Peyer's patch (tissue), 4 donors: ENCODE measurements at regions not wholly inside any gene's neighbourhood (a gene's known extent, or its start where the extent isn't known, plus 50 kb on each side); places are given as distances from the start of the nearest gene placed in this dataset.
A peak's percentile ranks its signal among the peaks of the same experiment; 100 is the strongest.

Experiments
- DNase-seq, 3 donors: peaks; one replicate each; pipeline ENCODE4 v3.0.0-alpha.2; 2017 to 2019
- H3K27ac ChIP-seq, 4 donors: fragments of 200-600 bp; sonication (generic); one replicate each; pipeline ENCODE4 v1.5.1; 2016 to 2019
- H3K27me3 ChIP-seq, 2 donors: fragments of 200-600 bp; sonication (generic); one replicate each; pipeline ENCODE4 v1.5.1; 2019
- H3K36me3 ChIP-seq, 3 donors: fragments of 200-600 bp; sonication (generic); one replicate each; pipeline ENCODE4 v1.5.1; 2016 to 2019
- H3K4me1 ChIP-seq, 4 donors: fragments of 200-600 bp; sonication (generic); one replicate each; pipeline ENCODE4 v1.5.1; 2016 to 2019
- H3K4me3 ChIP-seq, 4 donors: fragments of 200-600 bp; sonication (generic); 1 replicate in 3 of 4; 2 replicates in 1 of 4; pipeline ENCODE4 v1.5.1; 2016 to 2019; ENCODE audit warnings: mild to moderate bottlenecking in 1 of 4
- H3K9me3 ChIP-seq, 4 donors: fragments of 200-600 bp; sonication (generic); one replicate each; pipeline ENCODE4 v1.5.1; 2016 to 2019; ENCODE audit warnings: mild to moderate bottlenecking in 1 of 4
- POLR2A ChIP-seq, 2 donors: fragments of 450-650 bp; IDR thresholded peaks; one replicate each; pipeline ENCODE4 v1.5.1; 2017; ENCODE audit warnings: antibody characterized with exemption in 2 of 2, mild to moderate bottlenecking in 2 of 2, moderate library complexity in 2 of 2
- TF ChIP-seq, protein P1 (sequence below), 6 experiments: fragments of 450-650 bp in 4 of 6; fragments of 200-600 bp in 2 of 6; sonication (generic) in 1 of 6; IDR thresholded peaks; one replicate each; pipeline ENCODE4 v1.5.1; 2017 to 2019; ENCODE audit warnings: antibody characterized with exemption in 6 of 6, mild to moderate bottlenecking in 3 of 6, moderate library complexity in 1 of 6

DNA sequence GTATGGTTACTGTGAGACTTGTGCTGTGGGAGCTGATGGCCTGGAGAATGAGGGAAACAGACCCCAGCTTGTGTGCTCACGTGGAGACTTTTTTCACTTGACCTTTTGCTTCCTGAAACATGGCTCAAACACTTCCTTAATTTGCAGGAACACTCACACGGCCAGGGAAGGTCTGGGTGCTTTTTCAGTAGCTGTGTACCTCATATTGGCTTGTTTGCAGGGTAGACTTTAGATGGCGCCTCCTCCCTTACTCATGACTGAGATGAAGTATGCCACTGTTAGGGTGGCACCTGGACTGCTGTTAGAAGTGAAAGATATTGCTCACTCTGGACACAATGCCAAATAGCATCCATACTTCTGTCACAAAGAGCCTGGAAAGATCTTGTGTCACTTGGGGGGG, 75.7 kb upstream of the WDR1 start:
- no peak for DNase-seq
- no peaks in the 10 kb centered on the region for H3K27me3 ChIP-seq

GRCh38 chr4:10188400-10189004, 71.9 kb upstream of the WDR1 start:
- H3K27me3 ChIP-seq, result no peaks in the 10 kb centered on the region
- no peak for DNase-seq
- no peaks in the 10 kb centered on the region for H3K36me3 ChIP-seq
- no peak overlapping the region for H3K4me3 ChIP-seq
- no peak overlapping the region for H3K27ac ChIP-seq
- H3K4me1 ChIP-seq, result no peaks in the 10 kb centered on the region
- no peaks in the 10 kb centered on the region for H3K9me3 ChIP-seq
- no peak for TF ChIP-seq POLR2A (IDR thresholded peaks at IDR 0.05)
- TF ChIP-seq, protein P1, sequence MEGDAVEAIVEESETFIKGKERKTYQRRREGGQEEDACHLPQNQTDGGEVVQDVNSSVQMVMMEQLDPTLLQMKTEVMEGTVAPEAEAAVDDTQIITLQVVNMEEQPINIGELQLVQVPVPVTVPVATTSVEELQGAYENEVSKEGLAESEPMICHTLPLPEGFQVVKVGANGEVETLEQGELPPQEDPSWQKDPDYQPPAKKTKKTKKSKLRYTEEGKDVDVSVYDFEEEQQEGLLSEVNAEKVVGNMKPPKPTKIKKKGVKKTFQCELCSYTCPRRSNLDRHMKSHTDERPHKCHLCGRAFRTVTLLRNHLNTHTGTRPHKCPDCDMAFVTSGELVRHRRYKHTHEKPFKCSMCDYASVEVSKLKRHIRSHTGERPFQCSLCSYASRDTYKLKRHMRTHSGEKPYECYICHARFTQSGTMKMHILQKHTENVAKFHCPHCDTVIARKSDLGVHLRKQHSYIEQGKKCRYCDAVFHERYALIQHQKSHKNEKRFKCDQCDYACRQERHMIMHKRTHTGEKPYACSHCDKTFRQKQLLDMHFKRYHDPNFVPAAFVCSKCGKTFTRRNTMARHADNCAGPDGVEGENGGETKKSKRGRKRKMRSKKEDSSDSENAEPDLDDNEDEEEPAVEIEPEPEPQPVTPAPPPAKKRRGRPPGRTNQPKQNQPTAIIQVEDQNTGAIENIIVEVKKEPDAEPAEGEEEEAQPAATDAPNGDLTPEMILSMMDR (IDR thresholded peaks at IDR 0.05), result no peak

More for the DNA sequence above, 75.7 kb upstream of the WDR1 start:
- Histone ChIP-seq H3K4me1 (no peaks in the 10 kb centered on the region), H3K27ac (no peak overlapping the region), H3K36me3 (no peaks in the 10 kb centered on the region), H3K9me3 (no peaks in the 10 kb centered on the region), H3K4me3 (no peak overlapping the region)
- TF ChIP-seq POLR2A (IDR thresholded peaks at IDR 0.05), result no peak
- TF ChIP-seq, protein P1 (IDR thresholded peaks at IDR 0.05), result no peak

DNA sequence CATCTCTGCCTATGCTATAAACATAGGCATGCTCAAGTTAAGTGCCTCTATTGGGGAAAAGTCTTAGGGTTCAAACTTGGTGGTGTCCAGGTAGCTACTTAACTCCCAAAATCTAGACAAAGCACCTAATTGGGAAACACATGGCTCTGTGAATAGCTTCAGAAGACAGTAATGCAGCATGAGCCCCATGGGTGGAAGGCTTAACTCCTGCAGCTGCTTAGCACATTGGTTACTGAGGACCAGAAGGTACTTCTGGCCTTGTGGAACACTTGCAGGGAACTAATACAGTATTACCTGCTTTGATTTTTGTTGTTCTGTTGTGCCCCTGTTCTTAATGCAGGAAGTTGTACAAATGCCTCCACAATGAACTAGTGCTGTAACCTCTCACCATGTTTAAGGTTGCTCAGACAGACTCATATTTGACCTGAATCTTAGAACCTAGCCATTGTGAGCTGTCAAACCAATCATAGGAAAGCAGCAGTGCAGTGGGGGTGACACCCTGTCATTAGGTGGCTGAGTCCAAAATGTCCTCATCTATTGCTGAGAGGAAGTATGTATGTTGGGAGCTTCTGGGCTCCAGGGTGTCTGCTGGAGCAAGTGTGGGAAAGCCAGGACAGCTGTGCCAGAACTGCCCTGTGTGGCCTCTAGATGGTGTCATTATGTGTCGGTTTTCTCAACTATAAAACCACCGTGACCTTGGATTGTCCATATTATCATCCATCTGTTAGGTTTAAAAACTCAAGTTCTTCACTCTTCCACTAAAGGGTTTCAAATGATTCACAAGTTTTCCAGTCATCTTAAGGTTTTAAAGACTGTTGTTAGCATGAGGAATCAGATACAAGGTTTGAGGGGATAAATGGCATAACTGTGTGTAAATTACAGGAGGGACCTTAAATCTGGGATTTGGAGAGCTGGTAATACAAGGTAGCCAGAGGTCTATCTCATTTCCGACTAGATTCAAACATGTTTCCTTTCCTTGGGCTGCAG, 69.9 kb upstream of the WDR1 start:
- Histone ChIP-seq H3K9me3 (no peaks in the 10 kb centered on the region), H3K4me3 (no peak overlapping the region), H3K4me1 (no peaks in the 10 kb centered on the region), H3K27me3 (no peaks in the 10 kb centered on the region), H3K27ac (no peak overlapping the region), H3K36me3 (no peaks in the 10 kb centered on the region)
- TF ChIP-seq, protein P1 (IDR thresholded peaks at IDR 0.05), result no peak
- no peak for TF ChIP-seq POLR2A (IDR thresholded peaks at IDR 0.05)
- DNase-seq, result no peak

GRCh38 chr4:10185518-10186227, 69.1 kb upstream of the WDR1 start:
- no peak overlapping the region for H3K27ac ChIP-seq
- peak in 1 of 3 donors; percentile 51 for DNase-seq
- TF ChIP-seq POLR2A (IDR thresholded peaks at IDR 0.05), result no peak
- TF ChIP-seq, protein P1 (IDR thresholded peaks at IDR 0.05), result no peak
- no peaks in the 10 kb centered on the region for H3K4me1 ChIP-seq
- no peaks in the 10 kb centered on the region for H3K36me3 ChIP-seq
- no peaks in the 10 kb centered on the region for H3K27me3 ChIP-seq
- no peaks in the 10 kb centered on the region for H3K9me3 ChIP-seq
- H3K4me3 ChIP-seq, result no peak overlapping the region

GRCh38 chr4:10184501-10184938, 67.9 kb upstream of the WDR1 start:
- H3K27ac ChIP-seq, result no peak overlapping the region
- no peaks in the 10 kb centered on the region for H3K27me3 ChIP-seq
- no peak for DNase-seq
- TF ChIP-seq, protein P1 (IDR thresholded peaks at IDR 0.05), result no peak
- TF ChIP-seq POLR2A (IDR thresholded peaks at IDR 0.05), result no peak
- H3K4me3 ChIP-seq, result no peak overlapping the region
- H3K36me3 ChIP-seq, result no peaks in the 10 kb centered on the region
- no peaks in the 10 kb centered on the region for H3K4me1 ChIP-seq
- no peaks in the 10 kb centered on the region for H3K9me3 ChIP-seq
